SK-N-SH treated with all-trans-retinoic acid at 6 μM for 48 hours (cell line): ENCODE measurements at regions not wholly inside any gene's neighbourhood (a gene's known extent, or its start where the extent isn't known, plus 50 kb on each side); places are given as distances from the start of the nearest gene placed in this dataset.

Experiments used
- BACH2 ChIP-seq: fragments of 250-450 bp; sonication (Bioruptor Pico); IDR thresholded peaks from 2 replicates; pipeline ENCODE4 v1.9.0; 2021; ENCODE audit warnings: mild to moderate bottlenecking, borderline replicate concordance
- CREB5 ChIP-seq: fragments of 250-450 bp; sonication (Bioruptor Pico); IDR thresholded peaks from 2 replicates; pipeline ENCODE4 v1.5.1; 2020; ENCODE audit warnings: low read depth, mild to moderate bottlenecking, moderate library complexity
- PATZ1 ChIP-seq: fragments of 250-450 bp; sonication (Bioruptor Pico); IDR thresholded peaks from 2 replicates; pipeline ENCODE4 v1.8.0; 2020; ENCODE audit warnings: mild to moderate bottlenecking, moderate library complexity, borderline replicate concordance
- RARB ChIP-seq: fragments of 250-450 bp; sonication (Bioruptor Pico); IDR thresholded peaks from 2 replicates; pipeline ENCODE4 v1.8.0; 2021; ENCODE audit warnings: mild to moderate bottlenecking, moderate library complexity
- ZFP3 ChIP-seq: fragments of 250-450 bp; sonication (Bioruptor Pico); IDR thresholded peaks from 2 replicates; pipeline ENCODE4 v1.5.0; 2020; ENCODE audit warnings: mild to moderate bottlenecking, moderate library complexity
- ZFP30 ChIP-seq: fragments of 450-650 bp; formaldehyde crosslinking; IDR thresholded peaks from 2 replicates; pipeline ENCODE4 v1.5.0; 2022; ENCODE audit warnings: mild to moderate bottlenecking, moderate library complexity
- TF ChIP-seq, protein P1 (sequence below): fragments of 250-450 bp; sonication (Bioruptor Pico); IDR thresholded peaks from 2 replicates; pipeline ENCODE4 v1.5.1; 2021; ENCODE audit warnings: mild to moderate bottlenecking, moderate library complexity

GRCh38 chr2:5484868-5485267, 207.3 kb upstream of the SOX11 start:
- no peak for TF ChIP-seq PATZ1 (CRISPR knock-in tag)
- no peak for TF ChIP-seq ZFP30
- TF ChIP-seq BACH2 (CRISPR knock-in tag) = no peak
- TF ChIP-seq, protein P1, sequence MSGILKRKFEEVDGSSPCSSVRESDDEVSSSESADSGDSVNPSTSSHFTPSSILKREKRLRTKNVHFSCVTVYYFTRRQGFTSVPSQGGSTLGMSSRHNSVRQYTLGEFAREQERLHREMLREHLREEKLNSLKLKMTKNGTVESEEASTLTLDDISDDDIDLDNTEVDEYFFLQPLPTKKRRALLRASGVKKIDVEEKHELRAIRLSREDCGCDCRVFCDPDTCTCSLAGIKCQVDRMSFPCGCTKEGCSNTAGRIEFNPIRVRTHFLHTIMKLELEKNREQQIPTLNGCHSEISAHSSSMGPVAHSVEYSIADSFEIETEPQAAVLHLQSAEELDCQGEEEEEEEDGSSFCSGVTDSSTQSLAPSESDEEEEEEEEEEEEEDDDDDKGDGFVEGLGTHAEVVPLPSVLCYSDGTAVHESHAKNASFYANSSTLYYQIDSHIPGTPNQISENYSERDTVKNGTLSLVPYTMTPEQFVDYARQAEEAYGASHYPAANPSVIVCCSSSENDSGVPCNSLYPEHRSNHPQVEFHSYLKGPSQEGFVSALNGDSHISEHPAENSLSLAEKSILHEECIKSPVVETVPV = no peak
- TF ChIP-seq CREB5 (CRISPR knock-in tag) = no peak
- no peak for TF ChIP-seq RARB (CRISPR knock-in tag)
- TF ChIP-seq ZFP3 (CRISPR knock-in tag) = no peak
